HG03575 (cell line): ENCODE measurements at regions not wholly inside any gene's neighbourhood (a gene's known extent, or its start where the extent isn't known, plus 50 kb on each side); places are given as distances from the start of the nearest gene placed in this dataset.

ENCODE experiments used
- ATAC-seq: cut with Tn5 transposase; IDR thresholded peaks from one replicate; pipeline ENCODE4 v1.9.1; 2021; ENCODE audit not compliant: unreplicated experiment, insufficient number of reproducible peaks, low FRiP score; ENCODE audit errors: extremely low read depth

DNA sequence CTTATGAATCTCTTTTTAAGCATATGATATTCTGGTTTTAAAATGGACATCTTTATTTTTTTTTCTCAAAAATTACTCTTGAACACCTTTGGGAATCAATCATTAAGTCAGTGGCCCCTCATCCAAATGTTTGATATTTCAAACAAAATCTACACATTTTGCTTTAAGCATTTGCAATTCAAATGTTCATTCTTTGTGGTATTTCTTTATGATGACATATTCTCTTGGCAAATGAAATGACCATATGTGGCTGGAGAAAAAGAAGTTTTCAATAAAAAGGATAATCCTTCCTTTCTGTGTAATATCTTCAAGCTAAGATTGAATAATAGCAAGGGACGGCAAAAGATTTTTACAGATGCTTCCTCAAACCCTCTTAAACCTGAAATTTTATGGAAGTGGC, 420.8 kb downstream of the MTRR start:
- no peak for ATAC-seq

DNA sequence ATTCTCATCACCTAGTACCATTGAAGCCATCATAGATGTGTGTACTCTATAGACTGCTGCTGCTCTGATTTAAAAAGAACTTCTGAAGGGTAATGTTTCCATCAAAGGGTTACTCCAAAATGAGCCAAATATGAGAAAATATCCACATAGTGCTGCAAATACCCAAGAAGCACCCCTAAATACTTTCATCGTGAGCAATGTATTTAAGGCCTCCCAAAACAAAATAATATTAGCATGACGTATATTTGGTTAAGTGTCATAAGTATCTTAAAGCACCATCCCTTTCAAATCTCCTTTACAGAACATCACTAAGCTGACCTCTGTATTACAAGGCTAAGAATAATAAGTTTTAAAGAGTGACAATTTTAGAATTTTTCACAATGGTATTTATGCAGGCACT, 421.8 kb downstream of the MTRR start:
- no peak for ATAC-seq

DNA sequence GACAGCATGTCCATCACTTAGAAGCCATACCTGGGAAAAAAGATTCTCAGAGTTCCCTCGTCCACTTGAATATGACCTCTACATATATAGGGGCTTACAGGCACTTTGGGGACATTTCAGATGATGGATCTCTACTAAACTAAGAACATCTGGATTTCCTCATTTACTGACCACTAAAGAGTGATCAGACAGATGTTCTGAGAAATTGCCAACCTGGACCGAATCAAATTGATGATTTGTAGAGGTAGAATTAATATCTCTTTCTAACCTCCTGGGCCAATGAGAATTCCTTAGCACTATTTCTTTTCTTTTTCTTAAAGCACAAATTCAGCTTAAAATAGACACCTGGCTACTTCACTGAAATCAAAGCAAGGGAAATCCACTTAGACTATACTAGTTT, 422.7 kb downstream of the MTRR start:
- ATAC-seq, result no peak

DNA sequence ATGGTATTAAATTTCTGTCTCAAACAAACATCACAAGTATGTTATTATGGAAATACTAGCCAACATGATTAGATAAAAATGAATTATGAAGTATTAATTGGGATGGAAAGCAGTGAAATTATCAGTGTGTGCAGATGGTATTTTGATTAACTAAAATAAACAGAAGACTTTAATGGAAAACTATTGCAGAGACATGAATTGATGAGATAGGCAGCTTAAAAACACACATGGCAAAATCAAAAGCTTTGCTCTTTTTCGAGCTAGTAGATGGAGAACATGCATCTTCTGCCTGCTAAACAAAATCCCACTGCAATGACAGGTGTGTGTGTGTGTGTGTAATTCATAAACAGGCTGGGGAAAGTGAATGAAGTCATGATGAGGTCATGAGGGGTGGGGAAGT, 426.2 kb downstream of the MTRR start:
- ATAC-seq, result no peak

DNA sequence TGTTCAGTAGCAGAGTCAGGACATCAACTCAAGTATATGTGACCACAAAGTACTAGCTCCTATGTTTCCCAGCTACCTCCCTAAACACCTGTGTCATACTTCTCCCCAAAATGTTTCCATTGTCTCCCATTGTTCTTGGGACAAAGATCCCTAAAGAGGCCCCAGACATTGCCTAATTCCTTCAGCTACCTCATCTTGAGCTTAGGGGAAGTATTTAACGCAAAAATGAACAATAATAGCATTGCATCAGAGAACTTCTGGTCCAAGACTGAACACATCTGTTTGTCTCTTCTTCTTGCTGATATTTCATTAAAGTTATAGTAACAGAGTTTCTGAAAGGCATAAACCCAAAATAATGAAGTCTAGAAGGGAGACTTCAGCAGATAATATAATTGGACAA, 430.8 kb downstream of the MTRR start:
- no peak for ATAC-seq

DNA sequence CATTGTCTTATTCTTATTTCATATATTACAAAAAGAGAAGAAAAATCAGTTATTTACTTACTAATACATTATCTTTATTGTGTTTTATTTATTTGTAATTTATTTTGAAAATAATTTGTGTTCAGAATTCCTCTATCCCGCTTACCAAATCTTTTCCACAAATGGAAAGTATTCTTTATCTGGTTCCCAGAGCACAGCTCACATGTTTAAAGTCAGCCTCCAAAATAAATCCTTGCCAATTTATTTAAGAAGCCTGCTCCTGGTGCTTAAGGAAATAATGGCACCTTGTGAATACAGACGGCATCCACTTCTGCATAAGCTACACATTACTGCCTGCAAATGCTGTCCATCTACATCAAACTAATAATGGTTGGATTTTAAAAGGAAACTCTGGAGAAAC, 435.4 kb downstream of the MTRR start:
- ATAC-seq, result no peak

DNA sequence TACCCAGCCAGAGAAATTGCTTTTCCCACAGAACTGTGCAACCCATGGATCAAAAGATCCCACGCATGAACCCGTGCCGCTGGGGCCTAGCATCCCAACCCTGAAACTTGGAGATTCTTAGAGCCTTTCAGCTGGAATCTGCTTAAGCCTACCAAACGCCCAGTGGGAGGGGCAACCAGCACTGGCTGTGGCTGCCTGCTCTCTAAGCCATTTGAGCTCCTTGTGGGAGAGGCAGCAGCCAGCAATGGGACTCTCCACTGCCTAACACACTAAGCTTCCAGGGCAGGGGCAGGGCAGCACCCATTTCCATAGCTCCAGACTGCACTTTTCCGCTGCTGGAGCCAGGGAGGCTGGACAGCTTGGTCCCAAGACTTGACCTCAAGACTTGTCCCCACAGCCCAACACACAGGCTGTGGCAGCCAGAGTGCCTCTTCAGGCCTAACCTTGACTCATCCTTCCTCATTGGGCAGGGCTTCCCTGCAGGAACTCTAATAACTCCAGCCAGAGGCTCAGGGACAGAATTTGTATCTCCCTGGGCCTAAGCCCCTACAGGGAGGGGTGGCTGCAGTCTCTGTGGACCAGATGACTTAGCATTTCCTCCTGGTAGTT, 437.4 kb downstream of the MTRR start:
- ATAC-seq, result no peak

DNA sequence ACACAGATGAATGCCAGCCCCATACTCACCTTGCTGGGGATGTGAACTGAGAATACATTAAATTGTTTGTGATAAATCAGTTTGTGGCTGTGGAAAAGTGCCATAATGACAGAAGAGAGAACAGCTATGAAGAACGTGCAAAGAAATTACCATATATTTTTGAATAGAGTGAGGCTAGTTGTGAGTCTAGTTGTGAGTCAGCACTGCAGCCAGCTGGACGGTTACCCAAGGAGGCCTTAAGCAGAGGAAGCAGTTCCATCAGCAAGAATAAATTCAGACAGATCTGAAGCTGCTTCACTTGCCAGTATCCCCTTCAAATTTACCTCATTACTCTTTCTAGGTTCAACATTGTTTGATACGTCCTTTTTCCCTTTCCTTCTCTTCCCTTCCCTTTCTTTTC, 446.0 kb downstream of the MTRR start:
- no peak for ATAC-seq

DNA sequence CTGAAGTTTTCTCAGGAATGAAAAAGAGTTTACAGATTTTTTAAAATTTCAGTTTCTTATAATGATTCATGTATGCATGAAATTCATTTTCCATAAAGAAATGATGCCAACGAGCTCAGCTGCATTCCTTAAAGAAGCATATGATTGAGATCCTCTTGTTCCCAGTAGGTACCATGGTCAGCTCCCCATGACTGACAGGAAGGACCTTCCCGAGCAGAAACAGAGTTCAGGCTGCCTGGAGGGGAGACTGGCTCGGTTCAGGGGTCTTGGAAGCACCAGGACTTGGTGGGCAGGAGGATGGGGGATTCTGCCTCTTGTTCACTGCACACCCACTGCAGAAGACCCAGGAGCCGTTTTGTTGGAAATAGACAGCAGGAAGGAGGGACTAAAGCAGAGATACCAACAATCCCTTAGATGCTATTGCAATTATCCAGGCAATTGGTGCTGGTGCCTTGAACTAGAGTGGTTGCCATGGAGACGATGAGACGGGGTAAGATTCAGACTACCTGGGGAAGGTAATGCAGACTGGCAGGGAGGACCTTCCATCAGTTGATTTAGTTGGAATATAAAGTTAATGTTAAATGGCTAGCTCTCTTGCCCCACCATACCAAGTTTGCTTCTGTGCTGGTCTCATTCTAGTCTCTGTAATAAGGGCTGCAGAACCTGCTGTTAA, 447.8 kb downstream of the MTRR start:
- no peak for ATAC-seq

DNA sequence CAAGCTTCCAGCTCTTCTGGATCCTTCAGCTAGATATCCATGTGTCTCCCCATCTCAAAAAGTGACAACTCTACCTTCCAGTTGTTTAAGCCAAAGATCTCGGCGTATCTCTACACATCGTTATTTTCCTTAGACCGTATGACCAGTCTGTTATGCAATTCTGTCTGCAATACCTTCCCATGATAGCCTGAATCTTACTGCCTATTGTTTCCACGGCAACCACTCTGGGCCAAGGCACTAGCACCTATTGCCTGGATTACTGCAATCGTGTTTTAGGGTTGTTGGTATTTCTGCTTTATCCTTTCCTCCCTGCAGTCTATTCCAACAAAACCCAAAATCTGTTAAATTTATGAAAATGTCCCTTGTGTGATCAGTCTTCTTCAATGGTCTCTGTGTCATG, 448.4 kb downstream of the MTRR start:
- no peak for ATAC-seq

DNA sequence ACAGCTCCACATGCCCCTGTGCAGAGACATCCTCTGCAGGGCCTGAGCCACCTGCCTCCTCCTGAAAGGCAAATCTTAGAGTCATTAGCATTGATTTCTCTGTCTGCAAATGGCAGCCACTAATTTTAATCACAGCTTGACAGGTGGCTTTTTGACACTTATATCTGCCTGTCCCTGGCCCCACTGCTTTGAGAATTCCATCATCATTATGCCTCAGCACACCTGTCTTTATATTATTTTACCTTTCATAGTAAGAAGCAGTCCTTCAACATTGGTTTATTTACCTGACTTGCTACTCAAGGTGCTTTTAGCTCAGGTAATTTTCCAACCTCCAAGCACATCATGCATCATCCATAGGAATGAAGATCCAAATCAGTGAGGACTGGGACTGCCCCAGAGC, 451.3 kb downstream of the MTRR start:
- ATAC-seq, result no peak

DNA sequence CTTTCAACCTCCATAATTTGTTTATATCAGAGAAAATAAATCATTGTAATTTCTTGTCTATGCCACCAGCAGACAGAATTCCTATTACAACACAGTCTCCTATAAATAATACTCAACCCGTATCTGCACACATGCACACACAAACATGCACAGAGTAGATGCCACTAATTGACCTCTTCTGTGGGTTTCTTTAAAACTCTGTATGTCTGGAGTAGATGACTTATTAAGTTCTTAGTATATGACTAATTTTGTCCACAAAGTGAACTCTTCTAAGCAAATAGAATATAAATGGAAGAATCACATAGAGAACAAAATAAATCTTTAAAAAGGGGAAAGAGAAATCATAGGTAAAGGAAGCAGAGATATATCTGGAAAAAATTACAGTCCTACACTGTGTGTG, 452.3 kb downstream of the MTRR start:
- no peak for ATAC-seq

DNA sequence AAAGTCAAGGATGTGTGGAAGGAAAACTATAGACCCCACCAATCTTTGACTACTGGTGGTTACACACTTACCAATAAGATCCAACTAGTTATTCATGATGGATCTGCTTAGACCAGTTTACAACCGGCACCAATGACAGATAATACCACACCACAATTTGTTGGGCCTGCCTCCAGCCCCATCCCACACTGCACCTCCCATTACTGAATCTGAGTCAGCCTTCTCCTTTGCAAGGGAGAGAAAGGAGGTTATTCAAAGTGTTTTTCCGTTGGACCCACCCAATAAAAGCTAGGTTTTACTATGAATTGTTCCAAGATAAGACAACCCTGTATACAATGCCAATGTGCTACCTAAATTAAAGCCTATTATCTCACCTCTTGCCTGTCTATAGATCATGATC, 453.5 kb downstream of the MTRR start:
- ATAC-seq, result no peak

DNA sequence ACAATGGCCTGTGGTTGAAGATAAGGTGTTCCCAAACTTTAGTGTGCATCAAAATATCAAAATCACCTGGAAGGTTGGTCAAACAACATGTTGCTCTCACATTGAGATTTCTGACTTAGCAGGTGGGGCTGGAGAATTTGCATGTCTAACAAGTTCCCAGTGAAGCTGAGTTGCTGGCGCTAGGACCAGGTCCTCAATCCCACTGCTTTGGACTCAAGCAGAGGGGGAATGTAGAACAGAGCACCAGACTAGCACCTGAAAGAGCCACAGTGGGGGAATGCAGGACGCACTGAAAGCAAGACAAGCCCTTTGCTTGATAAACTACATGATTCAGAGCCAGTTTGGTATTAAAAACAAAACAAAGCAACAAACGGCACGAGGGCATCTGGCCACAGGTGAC, 458.1 kb downstream of the MTRR start:
- ATAC-seq, result no peak

DNA sequence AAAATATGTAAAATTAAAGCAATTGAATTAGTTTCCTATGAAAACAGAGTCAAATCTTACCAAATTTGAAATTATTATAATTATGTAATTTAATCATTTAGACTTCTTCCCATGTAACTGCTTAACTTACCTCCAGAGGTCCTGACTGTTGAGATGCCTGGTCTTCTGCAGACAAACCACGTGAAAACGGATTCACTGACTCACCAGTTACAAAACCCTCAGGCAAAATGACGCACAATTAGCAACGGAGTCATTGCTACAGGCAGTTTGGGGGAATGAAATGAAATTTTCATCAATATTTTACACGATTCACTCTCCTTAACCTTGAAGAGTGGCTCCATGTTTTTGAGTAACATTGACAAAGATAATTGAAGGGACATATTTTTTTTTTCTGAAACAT, 460.8 kb downstream of the MTRR start:
- ATAC-seq, result no peak

DNA sequence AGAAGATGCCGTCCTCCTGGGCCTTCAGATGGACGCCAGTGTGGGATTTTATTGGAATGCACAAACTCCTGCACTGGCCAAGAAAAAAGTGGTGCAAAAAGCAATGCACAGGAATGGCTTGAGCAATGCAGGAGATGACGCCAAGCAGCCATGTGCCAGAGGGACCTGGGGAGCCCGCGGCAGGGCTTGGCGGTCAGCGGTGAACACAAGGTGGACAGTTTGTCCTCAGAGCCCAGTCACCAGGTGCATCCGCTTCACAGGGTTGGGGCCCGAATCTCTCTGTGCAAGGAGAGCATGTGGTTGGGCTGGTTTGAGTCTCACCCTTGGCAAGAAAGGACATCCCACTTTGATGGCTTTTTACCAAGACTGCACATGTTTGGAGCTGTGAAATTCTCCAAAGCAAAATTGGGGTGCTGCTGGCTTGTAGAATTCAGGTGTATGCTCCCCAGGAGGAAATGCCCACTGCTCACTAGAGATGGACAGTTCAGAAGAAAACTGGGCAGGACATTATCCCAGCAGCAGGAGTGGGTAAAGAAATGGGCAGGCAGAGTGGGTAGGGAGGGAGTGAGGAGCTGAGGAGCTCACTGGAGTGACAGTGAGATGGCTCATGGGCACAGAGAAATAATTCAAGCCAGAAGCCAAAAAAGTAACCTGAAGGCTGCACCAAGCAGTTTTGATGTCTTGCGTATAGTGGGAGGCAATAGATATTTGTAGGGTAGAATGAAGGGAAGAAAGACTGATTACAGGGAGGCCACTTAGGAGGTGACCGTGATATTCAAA, 463.9 kb downstream of the MTRR start:
- ATAC-seq, result no peak

DNA sequence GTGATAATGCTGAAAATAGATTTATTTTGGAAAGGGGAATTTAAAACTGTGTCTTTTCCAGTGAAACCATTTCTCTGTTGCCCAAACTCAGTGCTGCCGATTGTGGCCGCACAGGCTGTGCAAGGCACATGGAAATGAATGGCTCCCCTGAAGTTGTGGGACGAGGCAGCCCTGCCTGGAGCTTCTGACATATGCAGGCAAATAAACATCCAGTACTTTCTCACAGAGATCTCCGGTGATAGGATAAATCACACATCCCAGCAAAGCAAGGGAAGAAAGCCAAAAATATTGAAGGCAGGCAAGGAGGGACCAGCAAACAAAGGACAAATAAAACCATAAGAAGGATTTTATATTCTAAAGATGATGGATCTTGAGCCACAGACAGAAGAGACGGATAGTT, 464.5 kb downstream of the MTRR start:
- no peak for ATAC-seq

DNA sequence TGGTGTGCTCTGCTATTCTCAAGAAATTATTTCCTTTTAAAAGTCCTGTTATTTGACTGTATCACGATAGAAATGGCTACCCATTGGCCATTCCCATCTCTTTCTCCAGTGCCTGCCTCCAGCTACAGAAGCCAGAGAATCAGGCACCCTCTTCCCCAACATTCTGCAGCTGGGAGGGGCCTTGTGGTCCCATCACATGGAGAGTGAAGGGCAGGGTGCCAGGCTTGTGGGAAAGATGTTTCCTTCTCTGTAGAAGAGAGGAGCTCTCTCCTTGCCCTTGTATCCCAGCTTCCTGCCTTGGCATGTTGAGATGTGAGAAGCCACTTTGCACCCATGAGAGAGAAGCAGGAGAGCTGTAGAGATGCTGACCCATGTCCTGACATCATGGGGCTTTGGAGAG, 465.0 kb downstream of the MTRR start:
- no peak for ATAC-seq

DNA sequence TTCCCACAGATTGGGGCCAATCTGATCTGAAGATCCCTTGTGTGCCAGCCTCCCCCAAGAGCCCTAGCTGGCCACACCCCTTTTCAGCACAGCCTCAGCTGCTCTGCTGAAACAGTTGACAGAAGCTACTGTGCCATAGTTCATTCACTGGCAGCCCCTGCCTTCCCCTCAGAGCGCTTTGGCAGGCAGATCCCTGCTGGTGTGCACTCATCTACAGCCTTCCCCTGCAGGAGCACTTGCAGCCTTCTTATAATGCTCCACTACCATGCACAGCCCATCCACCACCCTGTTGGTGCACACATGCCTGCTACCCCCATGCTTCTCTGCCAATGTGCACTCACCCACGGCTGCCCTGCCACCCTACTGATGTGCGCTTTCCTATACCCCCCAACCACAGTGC, 471.3 kb downstream of the MTRR start:
- no peak for ATAC-seq

DNA sequence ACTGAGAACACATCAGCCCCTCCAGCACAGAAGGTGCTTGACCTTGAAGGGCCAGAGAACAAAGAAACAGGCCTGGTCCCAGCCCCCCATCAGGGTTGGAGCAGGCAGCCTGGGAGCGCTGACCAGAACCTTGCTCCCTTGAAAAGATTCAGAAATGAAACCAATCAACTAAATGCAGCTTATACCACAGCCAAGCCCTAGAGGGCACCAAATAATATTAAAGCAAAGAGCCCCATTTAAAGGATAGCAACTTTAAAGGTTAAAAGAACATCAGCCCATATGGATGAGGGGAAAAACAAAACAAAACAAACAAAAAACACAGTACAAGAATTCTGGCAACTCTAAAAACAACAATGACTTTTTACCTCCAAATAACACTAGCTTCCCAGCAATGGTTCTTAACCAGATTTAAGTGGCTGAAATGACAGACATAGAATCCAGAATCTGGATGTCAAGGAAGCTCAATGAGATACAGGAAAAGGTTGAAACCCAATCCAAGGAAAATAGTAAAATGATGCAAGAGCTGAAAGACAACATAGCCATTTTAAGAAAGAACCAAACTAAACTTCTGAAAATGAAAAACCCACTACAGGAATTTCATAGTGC, 471.9 kb downstream of the MTRR start:
- ATAC-seq, result no peak
